HTR-8/SVneo (cell line): ENCODE measurements at regions not wholly inside any gene's neighbourhood (a gene's known extent, or its start where the extent isn't known, plus 50 kb on each side); places are given as distances from the start of the nearest gene placed in this dataset.
"Not testable (repeated sequence)": the region's sequence is repeated elsewhere in the genome, so short reads cannot be mapped to it uniquely, and the experiment has no call there.

Experiments used
- DNase-seq: peaks from one replicate; pipeline ENCODE4 v3.0.0; 2011; ENCODE audit warnings: low spot score, mixed read lengths; ENCODE audit not compliant: insufficient read length
- FAIRE-seq: peaks from 2 replicates; lab custom pipeline; 2011; peaks lifted over from hg19 to GRCh38; lab: Jason Lieb, UNC

GRCh38 chr10:21368728-21369425 is 156.6 kb downstream of the SKIDA1 start:
- FAIRE-seq (no peak), DNase-seq (no peak)

GRCh38 chr10:21368022-21368582 is 157.4 kb downstream of the SKIDA1 start:
- FAIRE-seq: no peak
- DNase-seq: no peak

- FAIRE-seq, DNase-seq: not testable (repeated sequence)
These were observed 159.4 kb downstream of the SKIDA1 start for GRCh38 chr10:21366108-21366507.

DNA sequence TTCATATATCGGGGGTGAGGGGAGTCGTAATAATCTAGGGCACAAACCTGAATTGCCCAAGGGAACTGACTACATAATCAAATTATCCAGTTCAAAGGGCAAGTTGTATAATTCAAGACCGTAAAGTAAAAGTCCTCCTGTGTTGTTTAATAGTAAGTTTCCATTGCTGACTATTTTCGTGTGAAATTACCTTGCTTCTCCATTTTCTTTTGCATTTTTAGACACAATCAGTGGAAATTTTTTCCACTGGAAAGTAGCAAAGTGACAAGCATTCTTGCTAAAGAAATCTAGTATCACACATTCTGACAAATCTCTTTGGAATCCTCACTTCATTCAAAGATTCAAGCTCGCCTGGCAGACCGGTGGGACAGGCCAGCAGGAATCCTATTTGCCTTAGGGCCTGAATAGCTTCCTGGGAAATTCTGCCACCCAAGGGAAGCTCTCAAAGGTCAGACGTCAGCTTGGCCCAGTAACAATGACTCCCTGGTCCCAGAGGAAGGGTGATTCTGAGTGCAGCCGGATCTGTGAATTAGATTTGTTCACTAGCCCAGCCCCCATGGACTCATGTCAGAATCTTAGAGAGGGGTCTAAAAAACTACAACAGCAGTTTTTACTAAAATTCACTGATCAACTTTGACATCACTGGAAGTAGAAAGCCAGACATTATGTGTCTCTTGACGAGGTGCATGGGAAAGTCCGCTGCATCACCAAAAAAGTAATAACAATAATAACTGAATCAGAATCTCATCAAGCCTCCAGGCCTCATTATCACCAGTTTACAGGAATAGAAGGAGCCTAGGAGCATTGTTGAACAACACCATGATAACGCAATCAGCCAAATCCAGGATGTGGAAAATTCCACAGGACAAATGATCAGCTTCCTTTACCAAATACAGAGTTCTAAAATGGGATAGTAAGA is 161.0 kb downstream of the SKIDA1 start:
- DNase-seq (peak; percentile 68), FAIRE-seq (no peak)

DNA sequence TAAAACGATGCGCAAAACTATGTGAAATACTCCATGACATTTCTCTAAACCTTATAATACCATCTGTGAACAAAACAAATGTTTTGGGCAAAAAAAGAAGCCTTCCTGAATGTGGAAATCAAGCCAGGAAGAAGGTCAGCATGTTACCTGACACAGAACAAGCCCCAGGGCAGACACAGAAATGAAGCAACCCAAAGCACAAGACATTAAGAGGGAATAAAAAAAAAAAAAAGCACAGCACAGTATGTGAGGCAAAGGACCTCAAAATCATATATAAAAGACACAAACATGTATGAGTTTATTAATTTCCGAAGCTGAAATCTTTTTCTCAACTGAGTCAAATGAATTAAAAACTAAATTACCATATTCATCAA is 161.8 kb downstream of the SKIDA1 start:
- FAIRE-seq: no peak
- DNase-seq: no peak

GRCh38 chr10:21363092-21363730 is 162.3 kb downstream of the SKIDA1 start:
- FAIRE-seq (no peak), DNase-seq (no peak)

DNA sequence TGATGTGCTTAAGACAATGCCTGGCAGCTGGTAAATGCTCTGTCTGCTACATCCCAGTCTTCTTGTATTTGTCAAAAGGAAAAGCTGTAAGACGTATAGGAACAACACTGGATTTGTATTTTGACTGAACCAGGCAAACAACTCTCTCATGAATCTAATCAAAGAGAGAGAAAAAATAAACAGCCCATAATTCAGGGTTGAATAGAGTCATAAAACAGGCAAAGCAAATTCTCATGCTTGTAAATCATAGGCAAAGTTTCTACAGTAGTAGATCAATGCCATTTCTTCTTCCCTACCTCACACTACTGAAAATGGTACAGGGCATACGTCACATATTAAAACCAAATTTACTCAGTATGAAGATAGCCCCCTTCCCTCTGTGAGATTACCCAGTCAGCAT is 166.3 kb downstream of the SKIDA1 start:
- FAIRE-seq (no peak), DNase-seq (no peak)

GRCh38 chr10:21355591-21356011 is 169.9 kb downstream of the SKIDA1 start:
- FAIRE-seq: peak; percentile 28
- DNase-seq: no peak

- no peak for FAIRE-seq
- no peak for DNase-seq
These were observed 172.6 kb downstream of the SKIDA1 start for GRCh38 chr10:21352886-21353285.

DNA sequence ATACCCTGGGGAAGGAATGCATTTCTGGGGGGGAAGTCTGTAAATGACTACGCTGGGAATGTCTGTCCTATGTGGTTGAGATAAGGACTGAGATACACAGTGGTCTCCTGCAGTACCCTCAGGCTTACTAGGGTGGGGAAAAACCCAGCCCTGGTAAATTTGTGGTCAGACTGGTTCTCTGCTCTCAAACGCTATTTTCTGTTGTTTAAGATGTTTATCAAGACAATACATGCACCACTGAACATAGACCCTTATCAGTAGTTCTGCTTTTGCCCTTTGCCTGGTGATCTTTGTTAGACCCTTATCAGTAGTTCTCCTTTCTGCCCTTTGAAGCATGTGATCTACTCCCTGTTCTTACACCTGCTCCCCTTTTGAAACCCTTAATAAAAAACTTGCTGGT is 173.9 kb downstream of the SKIDA1 start:
- FAIRE-seq, DNase-seq: not testable (repeated sequence)

DNA sequence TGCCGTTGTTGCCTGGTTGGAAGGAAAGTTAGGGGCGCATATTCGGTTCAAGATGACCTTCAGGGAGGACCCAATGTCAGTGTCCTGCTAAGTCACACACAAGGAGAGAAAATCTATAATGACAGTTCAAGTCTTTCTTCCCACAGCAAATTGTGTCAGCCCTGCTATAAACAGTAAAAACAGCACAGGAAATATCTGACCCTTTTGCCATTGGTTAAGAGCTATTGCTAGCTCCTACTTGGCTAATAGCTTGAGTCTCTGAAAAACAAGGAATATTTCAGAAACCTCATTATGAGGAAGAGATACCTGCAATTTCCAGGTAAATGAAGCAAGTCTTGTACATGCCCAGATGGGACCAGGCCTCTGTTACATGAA is 175.6 kb downstream of the SKIDA1 start:
- FAIRE-seq (no peak), DNase-seq (no peak)

DNA sequence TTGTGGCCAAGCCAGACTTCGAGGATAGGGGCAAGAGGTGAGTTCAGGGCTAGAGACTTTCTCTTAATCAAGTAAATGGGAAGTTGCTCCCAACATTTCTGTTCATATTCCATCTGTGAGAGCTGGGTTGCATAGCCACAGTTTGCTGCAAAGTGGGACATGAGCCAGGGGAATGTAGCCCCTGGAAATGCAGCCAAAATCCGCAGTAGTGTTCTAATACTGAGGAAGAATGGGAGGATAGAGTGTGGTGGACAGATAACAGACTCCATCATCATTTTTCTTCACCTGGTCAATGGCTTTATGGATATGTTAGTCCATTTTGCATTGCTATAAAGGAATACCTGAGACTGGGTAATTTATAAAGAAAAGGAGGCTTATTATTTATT is 177.7 kb downstream of the SKIDA1 start:
- FAIRE-seq (no peak), DNase-seq (no peak)

GRCh38 chr10:21347043-21347784 is 178.3 kb downstream of the SKIDA1 start:
- DNase-seq: no peak
- no peak for FAIRE-seq

- FAIRE-seq: no peak
- no peak for DNase-seq
These were observed 182.4 kb downstream of the SKIDA1 start for GRCh38 chr10:21343087-21343486.

GRCh38 chr10:21342499-21342898 is 183.0 kb downstream of the SKIDA1 start:
- not testable (repeated sequence) for DNase-seq, FAIRE-seq

- no peak for FAIRE-seq
- no peak for DNase-seq
These were observed 185.2 kb downstream of the SKIDA1 start for GRCh38 chr10:21340331-21340730.

DNA sequence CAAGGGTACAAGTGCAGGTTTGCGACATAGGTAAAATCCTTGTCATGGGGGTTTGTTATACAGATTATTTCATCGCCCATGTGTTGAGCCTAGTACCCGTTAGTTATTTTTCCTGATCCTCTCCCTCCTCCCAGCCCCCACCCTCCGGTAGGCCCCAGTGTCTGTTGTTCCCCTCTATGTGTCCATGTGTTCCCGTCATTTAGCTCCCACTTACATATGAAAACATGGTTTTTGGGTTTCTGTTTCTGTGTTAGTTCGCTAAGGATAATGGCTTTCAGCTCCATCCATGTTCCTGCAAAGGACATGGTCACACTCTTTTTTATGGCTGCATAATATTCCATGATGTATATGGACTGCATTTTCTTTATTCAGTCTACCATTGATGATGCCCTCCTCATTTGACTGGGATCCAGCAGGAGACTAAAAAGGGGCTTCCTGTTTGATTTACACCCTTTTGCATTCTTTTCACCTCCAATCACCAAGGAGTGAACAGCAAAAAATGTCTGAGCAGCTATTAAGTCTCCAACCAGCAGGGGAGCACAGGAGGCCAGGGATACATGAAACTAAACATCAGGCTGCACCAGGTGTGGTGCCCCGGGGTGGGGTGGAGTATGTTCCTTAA is 188.2 kb downstream of the SKIDA1 start:
- no peak for FAIRE-seq
- no peak for DNase-seq

- peak; percentile 72 for DNase-seq
- peak; percentile 66 for FAIRE-seq
These were observed 188.9 kb downstream of the SKIDA1 start for GRCh38 chr10:21336476-21337170.
